SK-N-SH (cell line): ENCODE measurements at regions not wholly inside any gene's neighbourhood (a gene's known extent, or its start where the extent isn't known, plus 50 kb on each side); places are given as distances from the start of the nearest gene placed in this dataset.

Source experiments
- MXI1 ChIP-seq: IDR thresholded peaks from 2 replicates; pipeline ENCODE4 v1.6.1; 2012; ENCODE audit warnings: mild to moderate bottlenecking, low read depth, low read length, improper control_type of control experiment
- POLR2AphosphoS5 ChIP-seq: IDR thresholded peaks from 2 replicates; pipeline ENCODE4 v1.6.1; 2012; ENCODE audit warnings: low read depth, low read length
- RCOR1 ChIP-seq: fragments of 150-350 bp; IDR thresholded peaks from 2 replicates; pipeline ENCODE4 v1.6.1; 2017; ENCODE audit warnings: antibody characterized with exemption, low read length
- TAF1 ChIP-seq: IDR thresholded peaks from 2 replicates; pipeline ENCODE4 v1.6.1; 2012; ENCODE audit warnings: low read depth, mild to moderate bottlenecking, low read length, moderate library complexity, borderline replicate concordance
- YY1 ChIP-seq: IDR thresholded peaks from 2 replicates; pipeline ENCODE4 v1.4.0; 2012; ENCODE audit warnings: low read depth, mild to moderate bottlenecking
- TF ChIP-seq, protein P1 (sequence below): fragments of 150-350 bp; IDR thresholded peaks from 2 replicates; pipeline ENCODE4 v1.6.1; 2016; ENCODE audit warnings: mild to moderate bottlenecking, low read depth, low read length
- TF ChIP-seq, protein P2 (sequence below): fragments of 200-600 bp; sonication (generic); IDR thresholded peaks from 2 replicates; pipeline ENCODE4 v1.6.1; 2017; ENCODE audit warnings: antibody characterized with exemption, mild to moderate bottlenecking, moderate library complexity
- TF ChIP-seq, protein P3 (sequence below): IDR thresholded peaks from 2 replicates; pipeline ENCODE4 v1.4.0; 2012; ENCODE audit warnings: low read depth, borderline replicate concordance

GRCh38 chr18:78191276-78191675 is 788.3 kb upstream of the SALL3 start:
- TF ChIP-seq YY1, result no peak
- no peak for TF ChIP-seq POLR2AphosphoS5
- no peak for TF ChIP-seq MXI1
- TF ChIP-seq, protein P1, sequence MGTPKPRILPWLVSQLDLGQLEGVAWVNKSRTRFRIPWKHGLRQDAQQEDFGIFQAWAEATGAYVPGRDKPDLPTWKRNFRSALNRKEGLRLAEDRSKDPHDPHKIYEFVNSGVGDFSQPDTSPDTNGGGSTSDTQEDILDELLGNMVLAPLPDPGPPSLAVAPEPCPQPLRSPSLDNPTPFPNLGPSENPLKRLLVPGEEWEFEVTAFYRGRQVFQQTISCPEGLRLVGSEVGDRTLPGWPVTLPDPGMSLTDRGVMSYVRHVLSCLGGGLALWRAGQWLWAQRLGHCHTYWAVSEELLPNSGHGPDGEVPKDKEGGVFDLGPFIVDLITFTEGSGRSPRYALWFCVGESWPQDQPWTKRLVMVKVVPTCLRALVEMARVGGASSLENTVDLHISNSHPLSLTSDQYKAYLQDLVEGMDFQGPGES, result no peak
- TF ChIP-seq, protein P2, sequence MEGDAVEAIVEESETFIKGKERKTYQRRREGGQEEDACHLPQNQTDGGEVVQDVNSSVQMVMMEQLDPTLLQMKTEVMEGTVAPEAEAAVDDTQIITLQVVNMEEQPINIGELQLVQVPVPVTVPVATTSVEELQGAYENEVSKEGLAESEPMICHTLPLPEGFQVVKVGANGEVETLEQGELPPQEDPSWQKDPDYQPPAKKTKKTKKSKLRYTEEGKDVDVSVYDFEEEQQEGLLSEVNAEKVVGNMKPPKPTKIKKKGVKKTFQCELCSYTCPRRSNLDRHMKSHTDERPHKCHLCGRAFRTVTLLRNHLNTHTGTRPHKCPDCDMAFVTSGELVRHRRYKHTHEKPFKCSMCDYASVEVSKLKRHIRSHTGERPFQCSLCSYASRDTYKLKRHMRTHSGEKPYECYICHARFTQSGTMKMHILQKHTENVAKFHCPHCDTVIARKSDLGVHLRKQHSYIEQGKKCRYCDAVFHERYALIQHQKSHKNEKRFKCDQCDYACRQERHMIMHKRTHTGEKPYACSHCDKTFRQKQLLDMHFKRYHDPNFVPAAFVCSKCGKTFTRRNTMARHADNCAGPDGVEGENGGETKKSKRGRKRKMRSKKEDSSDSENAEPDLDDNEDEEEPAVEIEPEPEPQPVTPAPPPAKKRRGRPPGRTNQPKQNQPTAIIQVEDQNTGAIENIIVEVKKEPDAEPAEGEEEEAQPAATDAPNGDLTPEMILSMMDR, result no peak
- no peak for TF ChIP-seq TAF1
- TF ChIP-seq, protein P3, sequence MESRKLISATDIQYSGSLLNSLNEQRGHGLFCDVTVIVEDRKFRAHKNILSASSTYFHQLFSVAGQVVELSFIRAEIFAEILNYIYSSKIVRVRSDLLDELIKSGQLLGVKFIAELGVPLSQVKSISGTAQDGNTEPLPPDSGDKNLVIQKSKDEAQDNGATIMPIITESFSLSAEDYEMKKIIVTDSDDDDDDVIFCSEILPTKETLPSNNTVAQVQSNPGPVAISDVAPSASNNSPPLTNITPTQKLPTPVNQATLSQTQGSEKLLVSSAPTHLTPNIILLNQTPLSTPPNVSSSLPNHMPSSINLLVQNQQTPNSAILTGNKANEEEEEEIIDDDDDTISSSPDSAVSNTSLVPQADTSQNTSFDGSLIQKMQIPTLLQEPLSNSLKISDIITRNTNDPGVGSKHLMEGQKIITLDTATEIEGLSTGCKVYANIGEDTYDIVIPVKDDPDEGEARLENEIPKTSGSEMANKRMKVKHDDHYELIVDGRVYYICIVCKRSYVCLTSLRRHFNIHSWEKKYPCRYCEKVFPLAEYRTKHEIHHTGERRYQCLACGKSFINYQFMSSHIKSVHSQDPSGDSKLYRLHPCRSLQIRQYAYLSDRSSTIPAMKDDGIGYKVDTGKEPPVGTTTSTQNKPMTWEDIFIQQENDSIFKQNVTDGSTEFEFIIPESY, result no peak
- TF ChIP-seq RCOR1, result no peak
